ENCODE measurements at regions not wholly inside any gene's neighbourhood (a gene's known extent, or its start where the extent isn't known, plus 50 kb on each side); places are given as distances from the start of the nearest gene placed in this dataset.

GRCh38 chr1:239049571-239049970 lies 336.8 kb upstream of the CHRM3 start:
- H3K9me3 ChIP-seq (ENCODE audit: low read length), result no peaks in the 10 kb centered on the region
- CTCF ChIA-PET (ENCODE audit: unreplicated experiment), result no interaction called here
- no peak for DNase-seq (ENCODE audit: low spot score)
- no peak overlapping the region for H3K4me2 ChIP-seq (ENCODE audit: low read length)
- H3K36me3 ChIP-seq (ENCODE audit: insufficient read depth, low read length), result no peaks in the 10 kb centered on the region
- no peaks in the 10 kb centered on the region for H3K9me2 ChIP-seq (ENCODE audit: insufficient read depth, low read length)
- POLR2A ChIA-PET, result no interaction called here
- no peaks in the 10 kb centered on the region for H3K4me1 ChIP-seq (ENCODE audit: insufficient read depth, low read length, poor library complexity, severe bottlenecking)
- no peaks in the 10 kb centered on the region for H3K79me2 ChIP-seq (ENCODE audit: insufficient read depth, low read depth, low read length)
- no peak overlapping the region for H2AFZ ChIP-seq (ENCODE audit: low read length)
- H3K27ac ChIP-seq (ENCODE audit: low read depth, low read length, poor library complexity, severe bottlenecking), result no peak overlapping the region
- TF ChIP-seq CTCF (conservative IDR thresholded peaks at IDR 0.05; ENCODE audit: low read length), result no peak
- no peak for TF ChIP-seq EZH2phosphoT487 (IDR thresholded peaks at IDR 0.05; ENCODE audit: borderline replicate concordance, low read depth, low read length)
- intact Hi-C loops (cut with micrococcal nuclease; ENCODE audit: unreplicated experiment), result no loop called here
- H3K4me3 ChIP-seq (ENCODE audit: low read depth, low read length, poor library complexity, severe bottlenecking), result no peak overlapping the region
- BruUV-seq (replicated peaks), result no TSS peak
- H4K20me1 ChIP-seq (ENCODE audit: insufficient read depth, low read length), result no peaks in the 10 kb centered on the region

- no peak overlapping the region for H3K27ac ChIP-seq (ENCODE audit: low read depth, low read length, poor library complexity, severe bottlenecking)
- H3K4me3 ChIP-seq (ENCODE audit: low read depth, low read length, poor library complexity, severe bottlenecking), result no peak overlapping the region
- DNase-seq (ENCODE audit: low spot score), result no peak
- no TSS peak for BruUV-seq (replicated peaks)
- H3K9me2 ChIP-seq (ENCODE audit: insufficient read depth, low read length), result no peaks in the 10 kb centered on the region
- no peaks in the 10 kb centered on the region for H3K79me2 ChIP-seq (ENCODE audit: insufficient read depth, low read depth, low read length)
- no peaks in the 10 kb centered on the region for H3K36me3 ChIP-seq (ENCODE audit: insufficient read depth, low read length)
- no peak overlapping the region for H3K4me2 ChIP-seq (ENCODE audit: low read length)
- POLR2A ChIA-PET, result interaction anchor here (0.6 to 0.7 kb wide), 2 partner anchors 10 to 665 kb away, joined by 3 to 4 read pairs; no protein-coding TSS in a partner anchor
- H3K4me1 ChIP-seq (ENCODE audit: insufficient read depth, low read length, poor library complexity, severe bottlenecking), result no peaks in the 10 kb centered on the region
- no peaks in the 10 kb centered on the region for H4K20me1 ChIP-seq (ENCODE audit: insufficient read depth, low read length)
- no peak overlapping the region for H2AFZ ChIP-seq (ENCODE audit: low read length)
- no peaks in the 10 kb centered on the region for H3K9me3 ChIP-seq (ENCODE audit: low read length)
- TF ChIP-seq EZH2phosphoT487 (IDR thresholded peaks at IDR 0.05; ENCODE audit: borderline replicate concordance, low read depth, low read length) (no peak), CTCF (conservative IDR thresholded peaks at IDR 0.05; ENCODE audit: low read length) (no peak)
- intact Hi-C loops (cut with micrococcal nuclease; ENCODE audit: unreplicated experiment), result no loop called here
- CTCF ChIA-PET (ENCODE audit: unreplicated experiment), result no interaction called here
Observed at GRCh38 chr1:239044829-239045228, 341.5 kb upstream of the CHRM3 start.

GRCh38 chr1:239040523-239040922 lies 345.8 kb upstream of the CHRM3 start:
- H3K9me2 ChIP-seq (ENCODE audit: insufficient read depth, low read length), result no peaks in the 10 kb centered on the region
- ChIA-PET CTCF (ENCODE audit: unreplicated experiment) (no interaction called here), POLR2A (interaction anchor here (0.6 to 0.7 kb wide), 3 partner anchors 180 to 1133 kb away, joined by 3 read pairs; no protein-coding TSS in a partner anchor)
- no peaks in the 10 kb centered on the region for H3K36me3 ChIP-seq (ENCODE audit: insufficient read depth, low read length)
- H3K4me1 ChIP-seq (ENCODE audit: insufficient read depth, low read length, poor library complexity, severe bottlenecking), result no peaks in the 10 kb centered on the region
- no peak overlapping the region for H3K4me2 ChIP-seq (ENCODE audit: low read length)
- H2AFZ ChIP-seq (ENCODE audit: low read length), result no peak overlapping the region
- no peaks in the 10 kb centered on the region for H4K20me1 ChIP-seq (ENCODE audit: insufficient read depth, low read length)
- TF ChIP-seq CTCF (conservative IDR thresholded peaks at IDR 0.05; ENCODE audit: low read length) (no peak), EZH2phosphoT487 (IDR thresholded peaks at IDR 0.05; ENCODE audit: borderline replicate concordance, low read depth, low read length) (no peak)
- BruUV-seq (replicated peaks), result no TSS peak
- intact Hi-C loops (cut with micrococcal nuclease; ENCODE audit: unreplicated experiment), result no loop called here
- no peak overlapping the region for H3K4me3 ChIP-seq (ENCODE audit: low read depth, low read length, poor library complexity, severe bottlenecking)
- H3K27ac ChIP-seq (ENCODE audit: low read depth, low read length, poor library complexity, severe bottlenecking), result no peak overlapping the region
- no peaks in the 10 kb centered on the region for H3K9me3 ChIP-seq (ENCODE audit: low read length)
- H3K79me2 ChIP-seq (ENCODE audit: insufficient read depth, low read depth, low read length), result no peaks in the 10 kb centered on the region
- DNase-seq (ENCODE audit: low spot score), result no peak

Data from OCI-LY7 (cell line).